HG03521 (cell line): ENCODE measurements at regions not wholly inside any gene's neighbourhood (a gene's known extent, or its start where the extent isn't known, plus 50 kb on each side); places are given as distances from the start of the nearest gene placed in this dataset.

Experiments used
- ATAC-seq: cut with Tn5 transposase; IDR thresholded peaks from one replicate; pipeline ENCODE4 v1.9.1; 2021; ENCODE audit warnings: mild to moderate bottlenecking, moderate library complexity; ENCODE audit not compliant: unreplicated experiment

GRCh38 chr17:15112846-15113617, 152.1 kb downstream of the PMP22 start:
- ATAC-seq, result no peak

- no peak for ATAC-seq
These were observed 155.5 kb downstream of the PMP22 start for GRCh38 chr17:15109608-15110007.

GRCh38 chr17:15108992-15109391, 156.1 kb downstream of the PMP22 start:
- no peak for ATAC-seq

GRCh38 chr17:15106540-15106939, 158.6 kb downstream of the PMP22 start:
- no peak for ATAC-seq

GRCh38 chr17:15103785-15104184, 161.3 kb downstream of the PMP22 start:
- ATAC-seq, result no peak

- ATAC-seq, result no peak
These were observed 164.0 kb downstream of the PMP22 start for GRCh38 chr17:15101175-15101574.

- no peak for ATAC-seq
These were observed 168.6 kb downstream of the PMP22 start for GRCh38 chr17:15096511-15096910.

- no peak for ATAC-seq
These were observed 169.2 kb downstream of the PMP22 start for GRCh38 chr17:15095935-15096334.

- ATAC-seq, result no peak
These were observed 172.4 kb downstream of the PMP22 start for GRCh38 chr17:15092762-15093161.

GRCh38 chr17:15092261-15092660, 172.9 kb downstream of the PMP22 start:
- no peak for ATAC-seq

- ATAC-seq, result no peak
These were observed 173.3 kb downstream of the PMP22 start for GRCh38 chr17:15091825-15092224.

- ATAC-seq, result no peak
These were observed 174.6 kb downstream of the PMP22 start for GRCh38 chr17:15090533-15090932.

- no peak for ATAC-seq
These were observed 177.2 kb downstream of the PMP22 start for GRCh38 chr17:15087946-15088345.

- no peak for ATAC-seq
These were observed 178.3 kb downstream of the PMP22 start for GRCh38 chr17:15086776-15087295.

- no peak for ATAC-seq
These were observed 179.0 kb downstream of the PMP22 start for GRCh38 chr17:15085890-15086677.

GRCh38 chr17:15083225-15083624, 181.9 kb downstream of the PMP22 start:
- no peak for ATAC-seq

GRCh38 chr17:15081008-15081407, 184.1 kb downstream of the PMP22 start:
- no peak for ATAC-seq

- no peak for ATAC-seq
These were observed 186.6 kb downstream of the PMP22 start for GRCh38 chr17:15078570-15078969.

- no peak for ATAC-seq
These were observed 188.0 kb downstream of the PMP22 start for GRCh38 chr17:15076991-15077663.

GRCh38 chr17:15051933-15052332, 213.2 kb downstream of the PMP22 start:
- ATAC-seq, result no peak

- no peak for ATAC-seq
These were observed 215.3 kb downstream of the PMP22 start for GRCh38 chr17:15049795-15050160.
